Adrenal gland (tissue), 9 donors: ENCODE measurements at regions not wholly inside any gene's neighbourhood (a gene's known extent, or its start where the extent isn't known, plus 50 kb on each side); places are given as distances from the start of the nearest gene placed in this dataset.

Source experiments
- DNase-seq, 7 donors: peaks; one replicate each; pipeline ENCODE4 v3.0.0-alpha.2; 2019 to 2020
- H3K27ac ChIP-seq, 5 donors: fragments of 200-600 bp; sonication (generic) in 4 of 5; 1 replicate in 3 of 5; 2 replicates in 2 of 5; pipeline versions ENCODE4 v1.5.1 to v1.8.0; 2016 to 2020; ENCODE audit warnings: mild to moderate bottlenecking in 1 of 5
- H3K27me3 ChIP-seq: fragments of 200-600 bp; 2 replicates; pipeline ENCODE4 v1.8.0; 2021
- H3K36me3 ChIP-seq, 2 donors: fragments of 200-600 bp; replicated peaks in 1 of 2; 1 replicate in 1 of 2; 2 replicates in 1 of 2; pipeline versions ENCODE4 v1.5.1 to v1.8.0; 2018 to 2022
- H3K4me1 ChIP-seq, 2 donors: fragments of 200-600 bp; replicated peaks in 1 of 2; 1 replicate in 1 of 2; 2 replicates in 1 of 2; pipeline versions ENCODE4 v1.5.1 to v1.8.0; 2018 to 2021
- H3K4me3 ChIP-seq, 4 donors: fragments of 200-600 bp; sonication (generic) in 3 of 4; one replicate each; pipeline ENCODE4 v1.5.1; 2016 to 2018
- H3K9me3 ChIP-seq, 3 donors: fragments of 200-600 bp; sonication (generic) in 1 of 3; replicated peaks in 1 of 3; 1 replicate in 2 of 3; 2 replicates in 1 of 3; pipeline versions ENCODE4 v1.5.1 to v1.8.0; 2016 to 2021
- CTCF ChIP-seq, 6 experiments: fragments of 450-650 bp in 4 of 6; fragments of 200-600 bp in 2 of 6; sonication (generic) in 1 of 6; IDR thresholded peaks; 1 replicate in 5 of 6; 2 replicates in 1 of 6; pipeline versions ENCODE4 v1.5.1 to v1.8.0; 2016 to 2021; ENCODE audit warnings: antibody characterized with exemption in 6 of 6, mild to moderate bottlenecking in 2 of 6, moderate library complexity in 1 of 6
- POLR2A ChIP-seq, 2 donors: fragments of 450-650 bp; IDR thresholded peaks; one replicate each; pipeline ENCODE4 v1.6.1; 2017; ENCODE audit warnings: antibody characterized with exemption in 2 of 2, mild to moderate bottlenecking in 2 of 2, moderate library complexity in 1 of 2
- WGBS, 4 donors: extraction: QIAGEN DNeasy Blood & Tissue Kit in 2 of 4; methylation state at CpG; one replicate each; pipeline versions ENCODE4 v1.1.5 to v1.1.7; 2013 to 2017; 5-methylcytosine and 5-hydroxymethylcytosine counted together
- intact Hi-C, 2 donors: fragments of 100-400 bp; cut with DNase I; formaldehyde crosslinking; loops; one replicate each; pipeline versions ENCODE4 v1.14.1 to v1.15.0; 2022 to 2023
- donor health status: healthy with polysubstance abuse.
- donor health status: Bipolar disorder and iron deficiency.
- donor health status: DM: yes; HTN: yes; CAD: no.
- donor health status: DM: no; HTN: no; CAD: no.
- donor health status: DM: no; HTN: no; CAD: no.

- Histone ChIP-seq H3K27me3 (no peaks in the 10 kb centered on the region), H3K4me3 (no peak overlapping the region), H3K9me3 (peaks cover 0 to 5% (median 0%) of the 10 kb centered on the region in 3 donors), H3K27ac (no peak overlapping the region), H3K4me1 (no peaks in the 10 kb centered on the region), H3K36me3 (no peaks in the 10 kb centered on the region)
- intact Hi-C loops: no loop called here
- DNase-seq: no peak
- TF ChIP-seq CTCF (IDR thresholded peaks at IDR 0.05) (no peak), POLR2A (IDR thresholded peaks at IDR 0.05) (no peak)
Measured at GRCh38 chr6:165758441-165758840, 95.4 kb upstream of the PDE10A start.

DNA sequence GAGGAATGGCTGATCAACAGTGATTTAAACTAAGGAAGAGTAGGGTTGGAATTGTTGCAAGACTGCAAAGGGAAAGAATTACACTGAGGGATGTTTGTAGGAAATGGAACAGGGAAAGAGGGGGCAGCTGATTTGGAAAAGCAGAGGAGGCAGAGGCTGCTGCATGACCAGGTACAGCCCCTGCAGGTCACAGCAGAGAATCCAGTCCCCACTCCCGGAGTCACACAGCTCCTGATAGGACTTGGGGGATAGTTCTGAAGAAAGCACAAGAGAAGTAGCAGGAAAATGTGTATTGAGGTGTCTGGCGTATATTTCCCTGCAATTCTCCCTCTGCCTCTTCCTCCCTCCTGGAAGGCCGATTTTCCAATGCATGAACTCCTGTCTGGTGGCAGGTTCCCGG lies 92.5 kb upstream of the PDE10A start:
- no peaks in the 10 kb centered on the region for H3K27me3 ChIP-seq
- no peaks in the 10 kb centered on the region for H3K4me1 ChIP-seq
- WGBS, 4 donors: 67 to 84% (median 78%) methylated on average over 4 of the region's 4 CpGs
- H3K4me3 ChIP-seq: no peak overlapping the region
- H3K9me3 ChIP-seq: no peaks in the 10 kb centered on the region
- intact Hi-C loops: no loop called here
- no peak for DNase-seq
- H3K36me3 ChIP-seq: no peaks in the 10 kb centered on the region
- H3K27ac ChIP-seq: no peak overlapping the region
- TF ChIP-seq CTCF (IDR thresholded peaks at IDR 0.05): no peak

GRCh38 chr6:165753506-165753905 lies 90.5 kb upstream of the PDE10A start:
- H3K27ac ChIP-seq: no peak overlapping the region
- TF ChIP-seq CTCF (IDR thresholded peaks at IDR 0.05): no peak
- TF ChIP-seq POLR2A (IDR thresholded peaks at IDR 0.05): no peak
- H3K27me3 ChIP-seq: no peaks in the 10 kb centered on the region
- no peak overlapping the region for H3K4me3 ChIP-seq
- H3K36me3 ChIP-seq: no peaks in the 10 kb centered on the region
- DNase-seq: no peak
- no peaks in the 10 kb centered on the region for H3K9me3 ChIP-seq
- intact Hi-C loops: no loop called here
- H3K4me1 ChIP-seq: no peaks in the 10 kb centered on the region

DNA sequence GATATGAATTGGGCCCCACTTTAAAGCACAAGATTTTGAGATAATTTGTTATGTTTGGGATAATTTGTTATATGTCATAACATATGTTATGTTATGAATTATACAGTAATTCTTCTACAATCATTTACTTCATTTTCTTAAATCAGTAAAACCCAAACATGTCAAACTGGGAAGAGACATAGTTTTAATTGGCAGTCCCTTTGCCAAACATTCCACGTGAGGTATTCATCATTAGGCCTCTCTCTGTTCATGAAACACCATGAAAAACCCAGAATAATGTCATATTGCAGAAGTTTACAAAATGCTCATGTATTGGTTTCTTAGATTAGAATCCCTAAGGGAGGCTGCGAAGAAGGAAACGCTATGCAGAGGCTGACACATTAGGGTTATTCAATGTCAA lies 89.4 kb upstream of the PDE10A start:
- TF ChIP-seq CTCF (IDR thresholded peaks at IDR 0.05) (no peak), POLR2A (IDR thresholded peaks at IDR 0.05) (no peak)
- Histone ChIP-seq H3K27ac (no peak overlapping the region), H3K9me3 (no peaks in the 10 kb centered on the region), H3K4me1 (no peaks in the 10 kb centered on the region), H3K4me3 (no peak overlapping the region), H3K36me3 (no peaks in the 10 kb centered on the region), H3K27me3 (no peaks in the 10 kb centered on the region)
- no peak for DNase-seq
- 92 to 93% (median 93%) methylated on average over 3 of the region's 3 CpGs for WGBS, 4 donors
- intact Hi-C loops: no loop called here
